HG02588 (cell line): ENCODE measurements at regions not wholly inside any gene's neighbourhood (a gene's known extent, or its start where the extent isn't known, plus 50 kb on each side); places are given as distances from the start of the nearest gene placed in this dataset.

Experiments used
- ATAC-seq: cut with Tn5 transposase; IDR thresholded peaks from one replicate; pipeline ENCODE4 v1.9.1; 2021; ENCODE audit warnings: mild to moderate bottlenecking, moderate library complexity; ENCODE audit not compliant: unreplicated experiment

GRCh38 chr6:21459641-21460040 is 133.9 kb upstream of the SOX4 start:
- no peak for ATAC-seq

DNA sequence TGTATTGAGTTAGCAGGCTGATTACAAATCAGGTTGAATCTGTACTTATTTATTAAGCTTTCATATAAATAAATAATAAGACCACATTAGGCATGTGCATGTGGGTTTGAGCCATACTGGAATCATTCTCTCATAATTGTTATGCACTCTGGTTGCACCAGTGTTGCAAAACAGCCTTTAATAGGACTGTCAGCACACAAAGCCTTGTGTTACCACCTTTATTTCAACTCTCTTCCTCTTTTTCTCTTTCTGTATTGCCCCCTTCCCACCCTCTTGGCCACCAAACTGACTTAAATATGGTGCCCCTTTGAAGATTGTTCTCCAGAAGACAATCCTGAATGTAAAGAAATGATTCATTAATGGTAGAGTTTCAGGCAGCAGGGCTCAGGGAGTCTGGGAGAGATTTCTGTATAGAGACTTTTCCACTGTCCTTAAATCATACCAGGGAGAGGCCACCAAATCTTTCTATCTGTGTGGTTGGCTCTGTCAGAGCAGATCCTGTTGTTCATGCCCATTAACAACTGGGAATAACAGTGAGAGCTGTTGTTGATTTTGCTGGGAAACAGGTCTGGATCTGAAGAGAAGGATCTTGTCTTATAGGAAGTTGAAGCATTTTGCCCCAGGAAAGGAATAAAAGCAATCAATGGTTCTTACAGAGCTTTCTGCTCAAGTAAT is 131.6 kb upstream of the SOX4 start:
- ATAC-seq = no peak

- ATAC-seq = no peak
These were observed 131.1 kb upstream of the SOX4 start for GRCh38 chr6:21462519-21462852.

DNA sequence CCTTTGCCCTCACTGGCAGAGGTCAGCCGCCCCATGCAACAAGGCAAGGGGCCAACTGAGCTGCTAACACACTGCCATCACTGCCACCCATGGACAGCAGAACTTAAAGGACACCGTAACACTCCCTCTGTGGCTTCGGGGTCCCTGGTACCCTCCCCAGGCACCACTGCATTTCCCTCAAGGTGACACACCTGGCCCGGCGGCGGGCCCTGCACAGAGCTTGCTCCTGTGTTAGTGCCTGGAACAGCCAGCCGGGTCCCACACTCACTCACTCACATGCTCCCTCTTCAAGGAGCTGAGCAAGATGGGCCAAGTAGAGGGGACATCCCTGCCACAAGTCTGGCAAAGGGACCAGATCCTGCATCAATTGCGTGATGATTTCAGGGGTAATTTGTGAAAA is 126.5 kb upstream of the SOX4 start:
- no peak for ATAC-seq

DNA sequence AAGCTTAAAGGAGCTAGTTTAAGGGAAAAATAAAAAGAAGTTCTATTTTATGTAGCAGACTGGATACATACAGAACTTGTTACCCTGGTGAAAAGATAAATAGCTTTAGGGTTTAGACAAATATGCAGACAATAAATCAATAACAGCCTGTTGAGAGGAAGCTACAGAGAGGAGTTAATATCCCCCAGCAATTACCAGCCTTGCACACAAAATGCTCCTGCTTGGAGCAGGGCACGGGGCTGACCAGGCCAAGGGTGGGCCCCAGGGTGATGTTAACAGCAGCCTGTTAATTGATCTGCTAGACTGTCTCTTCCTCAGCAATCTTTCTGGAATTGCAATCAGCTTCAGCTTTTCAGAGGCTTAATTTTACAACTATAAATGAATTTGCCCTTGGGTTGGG is 125.1 kb upstream of the SOX4 start:
- no peak for ATAC-seq

- no peak for ATAC-seq
These were observed 124.3 kb upstream of the SOX4 start for GRCh38 chr6:21469213-21469612.

DNA sequence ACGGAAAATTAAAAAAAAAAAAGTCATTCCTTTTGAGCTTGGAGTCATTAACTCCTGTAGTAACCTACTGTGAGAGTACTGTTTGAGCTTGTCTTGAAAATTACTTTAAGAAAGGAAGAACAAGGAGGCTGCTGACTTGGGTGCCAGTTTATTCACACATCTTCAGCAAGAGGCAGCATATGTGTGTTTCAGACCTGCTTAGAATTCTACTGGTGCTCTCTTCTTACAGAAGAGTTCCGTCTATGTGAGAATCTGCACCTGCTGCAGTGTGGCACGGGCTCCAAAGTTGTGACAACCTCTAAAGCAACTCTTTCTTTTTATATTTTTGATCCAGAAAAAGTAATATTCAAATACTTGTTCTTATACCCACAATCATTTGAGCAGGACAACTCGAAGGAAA is 117.4 kb upstream of the SOX4 start:
- no peak for ATAC-seq

GRCh38 chr6:21478411-21478810 is 115.1 kb upstream of the SOX4 start:
- no peak for ATAC-seq

- no peak for ATAC-seq
These were observed 114.5 kb upstream of the SOX4 start for GRCh38 chr6:21478883-21479539.

DNA sequence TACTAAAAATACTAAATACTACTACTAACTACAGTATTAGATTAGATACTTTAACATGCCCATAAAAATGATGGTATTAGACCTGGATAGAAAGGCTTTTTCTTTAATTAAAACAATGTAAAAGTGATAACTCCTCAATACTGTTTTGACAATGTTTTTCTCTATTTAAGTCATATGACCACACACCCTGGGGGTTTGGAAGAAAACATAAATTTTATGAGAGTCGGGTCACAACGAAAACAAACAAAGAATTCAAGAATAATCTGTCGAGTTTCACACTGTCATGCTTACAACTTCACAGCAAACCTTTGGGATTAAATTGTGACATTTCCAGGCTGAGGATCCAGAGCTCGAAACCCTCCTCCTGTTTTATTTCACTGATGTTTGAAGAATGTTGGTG is 107.4 kb upstream of the SOX4 start:
- ATAC-seq = no peak

DNA sequence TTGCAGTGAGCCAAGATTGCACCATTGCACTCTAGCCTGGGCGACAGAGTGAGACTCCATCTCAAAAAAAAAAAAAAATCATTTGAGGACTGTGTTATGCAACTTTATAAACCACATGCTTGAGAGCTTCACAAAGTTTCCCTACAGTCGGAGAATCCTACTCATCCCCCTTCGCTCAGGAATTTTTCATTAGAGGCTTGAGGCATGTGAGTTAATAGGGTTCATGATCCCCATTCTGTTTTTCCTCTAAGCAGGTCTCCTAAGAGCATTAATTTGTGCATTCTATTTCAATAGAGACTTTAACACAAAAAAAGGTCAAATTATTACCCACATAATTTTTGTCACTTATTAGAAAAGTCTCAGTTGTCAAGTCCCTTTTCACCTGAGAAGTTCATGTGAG is 103.7 kb upstream of the SOX4 start:
- ATAC-seq = no peak

GRCh38 chr6:21491955-21492354 is 101.6 kb upstream of the SOX4 start:
- ATAC-seq = no peak

DNA sequence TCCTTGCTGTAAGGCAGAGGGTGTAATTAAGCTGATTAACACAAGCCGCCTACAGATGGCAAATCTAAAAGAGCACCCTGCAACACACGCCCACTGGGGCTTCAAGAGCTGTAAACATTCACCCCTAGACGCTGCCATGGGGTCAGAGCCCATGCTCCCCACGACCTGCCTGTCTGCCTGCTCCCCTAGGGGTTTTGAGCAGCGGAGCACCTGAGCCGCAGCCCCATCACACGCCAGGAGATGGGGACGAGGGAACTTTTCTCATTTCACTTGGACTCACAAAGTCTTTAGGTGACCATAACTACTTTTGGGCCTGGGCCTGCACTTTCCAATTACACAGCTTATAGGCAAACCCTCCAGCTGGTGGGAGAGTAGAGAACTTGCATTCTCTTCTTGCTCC is 99.0 kb upstream of the SOX4 start:
- no peak for ATAC-seq

DNA sequence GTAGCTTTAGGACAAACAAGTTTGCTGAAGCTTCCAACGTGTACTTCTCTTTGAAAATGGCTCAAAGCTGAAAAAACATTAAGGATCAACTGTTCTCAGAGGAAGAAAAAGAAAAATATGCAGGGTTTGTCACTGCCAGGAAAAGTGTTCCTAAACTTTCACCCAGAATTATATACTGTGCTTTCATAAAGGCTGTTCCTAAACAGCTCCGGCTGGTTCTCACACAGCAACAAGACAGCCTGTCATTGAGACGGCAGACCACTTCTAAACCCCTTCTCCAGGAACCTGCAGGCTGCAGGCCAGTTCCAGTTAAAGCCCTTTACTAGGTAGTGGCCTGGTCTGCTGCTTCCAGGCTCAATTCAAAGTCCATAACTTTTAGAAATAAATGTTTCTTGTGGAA is 97.4 kb upstream of the SOX4 start:
- ATAC-seq = no peak

- ATAC-seq = no peak
These were observed 96.8 kb upstream of the SOX4 start for GRCh38 chr6:21496706-21497105.

DNA sequence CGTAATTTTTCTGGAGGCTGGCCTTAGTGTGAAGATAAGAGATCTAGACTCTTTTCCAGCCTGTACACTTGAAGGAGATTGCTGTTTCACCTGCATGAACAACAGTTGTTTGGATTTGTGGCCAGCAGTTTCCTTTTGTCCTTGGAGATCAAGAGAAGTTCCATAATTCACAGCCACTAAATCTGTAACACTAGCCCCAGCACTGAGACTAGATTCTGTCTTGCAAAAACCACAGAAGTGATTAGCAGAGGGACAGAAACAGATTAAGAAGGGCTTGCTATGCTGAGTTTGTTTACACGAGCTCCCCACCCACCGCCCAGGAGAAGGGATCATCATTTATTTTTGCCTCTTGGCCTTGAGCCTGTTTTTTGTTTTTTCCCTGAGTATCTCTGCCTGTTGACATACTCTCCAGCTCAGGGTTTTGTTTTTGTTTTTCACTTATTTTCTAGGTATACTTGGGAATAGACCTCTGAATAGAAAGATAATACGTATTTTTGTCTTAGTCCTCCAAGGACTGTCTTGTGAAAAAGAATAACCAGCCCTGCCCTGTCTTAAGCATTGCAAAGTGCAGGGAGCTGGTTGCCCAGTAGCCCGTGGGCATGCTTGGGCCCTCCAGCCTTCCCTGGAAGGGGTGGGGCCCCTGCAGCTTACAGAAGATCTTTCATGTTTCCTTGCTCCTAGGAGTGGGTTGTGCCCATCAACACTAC is 93.1 kb upstream of the SOX4 start:
- no peak for ATAC-seq

DNA sequence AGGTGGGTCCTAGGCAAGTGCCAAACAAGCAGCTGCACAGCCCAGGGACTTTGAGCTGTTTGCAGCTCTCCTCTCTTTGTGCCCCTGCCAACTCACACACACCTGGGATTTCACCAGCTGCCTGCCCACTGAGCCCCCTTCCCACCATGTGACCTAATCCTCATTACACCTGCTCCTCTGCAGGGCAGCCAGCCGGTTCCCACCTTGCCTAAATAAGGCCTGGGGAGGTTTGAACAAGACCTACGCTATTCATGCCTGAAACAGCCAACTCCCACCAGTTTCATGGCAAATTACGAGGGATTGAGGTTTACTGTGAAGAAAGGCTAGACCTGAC is 92.6 kb upstream of the SOX4 start:
- no peak for ATAC-seq

GRCh38 chr6:21501815-21502214 is 91.7 kb upstream of the SOX4 start:
- ATAC-seq = no peak

DNA sequence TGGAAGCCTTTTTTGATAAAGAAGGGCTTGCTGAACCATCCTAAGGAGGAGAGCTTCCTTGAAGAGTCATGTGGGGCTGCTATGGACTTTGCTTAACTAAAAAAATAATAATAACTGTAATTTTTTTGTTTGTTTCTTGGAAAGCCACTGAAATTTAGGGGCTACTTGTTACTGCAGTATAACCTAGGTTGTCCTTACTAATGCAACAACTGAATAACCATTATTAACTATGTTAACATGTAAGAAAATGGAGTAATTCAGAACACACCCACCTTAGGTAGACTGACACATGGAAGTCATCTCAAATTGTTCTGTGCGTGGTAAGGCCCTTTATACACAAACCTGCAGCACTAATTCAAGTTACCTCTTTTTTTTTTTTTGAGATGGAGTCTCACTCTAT is 90.9 kb upstream of the SOX4 start:
- no peak for ATAC-seq

- ATAC-seq = no peak
These were observed 88.8 kb upstream of the SOX4 start for GRCh38 chr6:21504790-21505189.

GRCh38 chr6:21505574-21505990 is 88.0 kb upstream of the SOX4 start:
- no peak for ATAC-seq

- ATAC-seq = no peak
These were observed 87.4 kb upstream of the SOX4 start for GRCh38 chr6:21506126-21506525.

GRCh38 chr6:21507811-21508210 is 85.7 kb upstream of the SOX4 start:
- no peak for ATAC-seq
